Psoas muscle (tissue), 7 donors: ENCODE measurements at regions not wholly inside any gene's neighbourhood (a gene's known extent, or its start where the extent isn't known, plus 50 kb on each side); places are given as distances from the start of the nearest gene placed in this dataset.

ENCODE experiments used
- ATAC-seq, 4 donors: fragments of 200-7000 bp; cut with Tn5 transposase; one replicate each; pipeline ENCODE4 v1.9.1; 2020; ENCODE audit warnings: moderate library complexity in 3 of 4, mild to moderate bottlenecking in 2 of 4
- DNase-seq, 2 donors: peaks; one replicate each; pipeline ENCODE4 v3.0.0-alpha.2; 2020
- H3K27ac ChIP-seq: fragments of 200-600 bp; one replicate; pipeline ENCODE4 v1.8.0; 2022
- H3K27me3 ChIP-seq, 3 donors: fragments of 200-600 bp in 1 of 3; one replicate each; pipeline versions ENCODE4 v1.6.1 to v1.8.0; 2013 to 2022; ENCODE audit warnings: low read length in 2 of 3, mild to moderate bottlenecking in 2 of 3, moderate library complexity in 1 of 3; ENCODE audit not compliant: insufficient read depth in 3 of 3
- H3K36me3 ChIP-seq, 2 donors: fragments of 200-600 bp in 1 of 2; one replicate each; pipeline versions ENCODE4 v1.6.1 to v1.8.0; 2013 to 2022; ENCODE audit warnings: low read depth in 1 of 2, mild to moderate bottlenecking in 1 of 2, moderate library complexity in 1 of 2; ENCODE audit not compliant: insufficient read depth in 1 of 2
- H3K4me1 ChIP-seq: fragments of 200-600 bp; one replicate; pipeline ENCODE4 v1.8.0; 2022
- H3K4me3 ChIP-seq: fragments of 200-600 bp; one replicate; pipeline ENCODE4 v1.8.0; 2022; ENCODE audit warnings: mild to moderate bottlenecking
- H3K9me3 ChIP-seq: fragments of 200-600 bp; one replicate; pipeline ENCODE4 v1.8.0; 2022
- WGBS, 3 donors: extraction: QIAGEN DNeasy Blood & Tissue Kit; methylation state at CpG; one replicate each; pipeline versions ENCODE4 v1.1.6 to v1.1.7; 2013; 5-methylcytosine and 5-hydroxymethylcytosine counted together
- intact Hi-C, 2 donors: fragments of 100-400 bp; cut with DNase I; formaldehyde crosslinking; loops; one replicate each; pipeline versions ENCODE4 v1.11.0 to v1.14.2; 2022
- TF ChIP-seq, protein P1 (sequence below): fragments of 200-600 bp; IDR thresholded peaks from one replicate; pipeline ENCODE4 v1.8.0; 2022; ENCODE audit warnings: antibody characterized with exemption
- donor health status: healthy with polysubstance abuse.
- donor health status: DM: no; HTN: no; CAD: no; lungs with moderate emphysema.
- donor health status: Bipolar disorder and iron deficiency.
- donor health status: healthy.
- donor health status: DM: yes; HTN: yes; CAD: no.
- donor health status: DM: no; HTN: no; CAD: no.
- donor health status: DM: yes; HTN: yes; CAD: no.

DNA sequence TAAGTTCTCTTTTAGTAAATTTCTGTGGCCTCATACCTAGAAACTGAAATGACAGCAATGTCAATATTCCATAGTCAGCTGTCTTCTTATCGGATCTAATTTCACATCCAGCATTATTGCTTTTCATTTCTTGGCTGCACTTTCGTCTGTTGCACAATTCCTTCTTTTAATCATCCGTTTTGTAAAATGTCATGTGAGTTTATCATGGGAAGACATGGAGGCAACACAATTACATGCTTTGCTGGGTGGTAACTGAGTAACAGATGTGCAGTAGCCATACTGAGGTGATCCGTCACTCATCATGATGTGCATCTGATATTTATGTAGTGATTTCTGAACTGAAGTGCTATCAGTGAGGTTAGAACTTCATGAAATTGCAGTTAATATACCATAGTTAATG lies 68.3 kb upstream of the SLC7A11 start:
- Histone ChIP-seq H3K4me1 (peaks cover 4% of the 10 kb centered on the region), H3K27me3 (no peaks in the 10 kb centered on the region), H3K4me3 (no peak overlapping the region), H3K36me3 (no peaks in the 10 kb centered on the region), H3K27ac (no peak overlapping the region), H3K9me3 (no peaks in the 10 kb centered on the region)
- TF ChIP-seq, protein P1, sequence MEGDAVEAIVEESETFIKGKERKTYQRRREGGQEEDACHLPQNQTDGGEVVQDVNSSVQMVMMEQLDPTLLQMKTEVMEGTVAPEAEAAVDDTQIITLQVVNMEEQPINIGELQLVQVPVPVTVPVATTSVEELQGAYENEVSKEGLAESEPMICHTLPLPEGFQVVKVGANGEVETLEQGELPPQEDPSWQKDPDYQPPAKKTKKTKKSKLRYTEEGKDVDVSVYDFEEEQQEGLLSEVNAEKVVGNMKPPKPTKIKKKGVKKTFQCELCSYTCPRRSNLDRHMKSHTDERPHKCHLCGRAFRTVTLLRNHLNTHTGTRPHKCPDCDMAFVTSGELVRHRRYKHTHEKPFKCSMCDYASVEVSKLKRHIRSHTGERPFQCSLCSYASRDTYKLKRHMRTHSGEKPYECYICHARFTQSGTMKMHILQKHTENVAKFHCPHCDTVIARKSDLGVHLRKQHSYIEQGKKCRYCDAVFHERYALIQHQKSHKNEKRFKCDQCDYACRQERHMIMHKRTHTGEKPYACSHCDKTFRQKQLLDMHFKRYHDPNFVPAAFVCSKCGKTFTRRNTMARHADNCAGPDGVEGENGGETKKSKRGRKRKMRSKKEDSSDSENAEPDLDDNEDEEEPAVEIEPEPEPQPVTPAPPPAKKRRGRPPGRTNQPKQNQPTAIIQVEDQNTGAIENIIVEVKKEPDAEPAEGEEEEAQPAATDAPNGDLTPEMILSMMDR: no peak
- ATAC-seq: no peak
- intact Hi-C loops: no loop called here
- no peak for DNase-seq
- 16 to 33% (median 26%) methylated on average over 4 of the region's 4 CpGs for WGBS, 3 donors

- DNase-seq (no peak), ATAC-seq (no peak)
- TF ChIP-seq, protein P1: no peak
- Histone ChIP-seq H3K36me3 (no peaks in the 10 kb centered on the region), H3K4me3 (no peak overlapping the region), H3K4me1 (peaks cover 4% of the 10 kb centered on the region), H3K9me3 (no peaks in the 10 kb centered on the region), H3K27ac (no peak overlapping the region), H3K27me3 (no peaks in the 10 kb centered on the region)
- intact Hi-C loops: no loop called here
- WGBS, 3 donors: 80 to 90% (median 83%) methylated on average over 7 of the region's 7 CpGs
Measured at GRCh38 chr4:138308356-138308755, 66.2 kb upstream of the SLC7A11 start.

- Histone ChIP-seq H3K27me3 (no peaks in the 10 kb centered on the region), H3K36me3 (no peaks in the 10 kb centered on the region), H3K4me3 (no peak overlapping the region), H3K27ac (no peak overlapping the region), H3K4me1 (peaks cover 4% of the 10 kb centered on the region), H3K9me3 (no peaks in the 10 kb centered on the region)
- 71 to 72% (median 71%) methylated on average over 8 of the region's 8 CpGs for WGBS, 3 donors
- no peak for ATAC-seq
- TF ChIP-seq, protein P1: no peak
- intact Hi-C loops: no loop called here
- no peak for DNase-seq
Measured at GRCh38 chr4:138307319-138307718, 65.2 kb upstream of the SLC7A11 start.

GRCh38 chr4:138305050-138305449 lies 62.9 kb upstream of the SLC7A11 start:
- WGBS, 3 donors: 93 to 94% (median 94%) methylated on average over 1 of the region's 1 CpG
- no peaks in the 10 kb centered on the region for H3K36me3 ChIP-seq
- no peaks in the 10 kb centered on the region for H3K27me3 ChIP-seq
- no peak overlapping the region for H3K4me3 ChIP-seq
- H3K27ac ChIP-seq: no peak overlapping the region
- H3K4me1 ChIP-seq: no peaks in the 10 kb centered on the region
- no peaks in the 10 kb centered on the region for H3K9me3 ChIP-seq
- TF ChIP-seq, protein P1: no peak
- ATAC-seq (no peak), DNase-seq (no peak)
- intact Hi-C loops: no loop called here

DNA sequence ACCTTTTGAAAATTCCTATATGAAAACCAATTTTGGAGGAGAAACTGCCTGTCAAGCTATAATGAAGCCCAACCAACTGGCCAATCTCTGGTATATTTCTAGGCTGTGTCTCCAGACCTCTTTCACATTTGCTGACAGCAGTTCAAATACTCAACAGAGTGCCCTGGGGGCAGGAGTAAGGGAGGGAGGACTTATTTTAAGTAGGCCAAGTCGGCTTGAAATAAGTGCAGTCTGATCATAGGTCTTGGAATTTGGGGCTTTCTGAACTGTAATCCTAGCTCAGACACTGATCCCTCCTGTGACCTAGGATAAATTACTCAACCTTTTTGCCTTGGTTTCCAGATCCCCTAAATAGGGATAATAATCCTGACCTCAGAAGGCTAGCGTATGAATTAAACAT lies 59.4 kb upstream of the SLC7A11 start:
- 42 to 45% (median 43%) methylated on average over 2 of the region's 2 CpGs for WGBS, 3 donors
- intact Hi-C loops: no loop called here
- DNase-seq: no peak
- no peaks in the 10 kb centered on the region for H3K9me3 ChIP-seq
- no peaks in the 10 kb centered on the region for H3K36me3 ChIP-seq
- TF ChIP-seq, protein P1: no peak
- ATAC-seq: peak in 2 of 4 donors; percentile 20 to 70
- H3K27me3 ChIP-seq: no peaks in the 10 kb centered on the region
- no peaks in the 10 kb centered on the region for H3K4me1 ChIP-seq
- H3K27ac ChIP-seq: no peak overlapping the region
- no peak overlapping the region for H3K4me3 ChIP-seq
